ENCODE measurements at regions not wholly inside any gene's neighbourhood (a gene's known extent, or its start where the extent isn't known, plus 50 kb on each side); places are given as distances from the start of the nearest gene placed in this dataset.

- intact Hi-C loops (cut with micrococcal nuclease) = no loop called here
- Histone ChIP-seq H3K4me3 (ENCODE audit: low read length) (no peak overlapping the region), H3K4me1 (ENCODE audit: control insufficient read depth in 2 of 2, insufficient read depth in 2 of 2, low read length in 2 of 2) (no peaks in the 10 kb centered on the region), H3K27me3 (ENCODE audit: control insufficient read depth in 2 of 2, insufficient read depth in 2 of 2, low read length in 2 of 2) (no peaks in the 10 kb centered on the region), H3K36me3 (ENCODE audit: control insufficient read depth in 2 of 3, insufficient read depth in 3 of 3, low read length in 3 of 3) (no peaks in the 10 kb centered on the region), H3K9me3 (ENCODE audit: control insufficient read depth in 2 of 3, low read length in 3 of 3) (no peaks in the 10 kb centered on the region), H3K27ac (ENCODE audit: low read depth, low read length) (no peak overlapping the region)
- Mint-ChIP-seq H3K9me3 (peaks cover 0 to 13% (median 1%) of the 10 kb centered on the region in 11 donors), H3K4me3 (no peak overlapping the region), H3K36me3 (no peaks in the 10 kb centered on the region), H3K27ac (no peak overlapping the region), H3K27me3 (peaks cover 0 to 15% (median 8%) of the 10 kb centered on the region in 5 donors), H3K4me1 (no peaks in the 10 kb centered on the region)
- CTCF ChIA-PET = no interaction called here
- DNase-seq (no peak), ATAC-seq (no peak)
- POLR2A ChIA-PET = no interaction called here
Observed at GRCh38 chr20:56173438-56173837, 75.1 kb upstream of the MC3R start.

DNA sequence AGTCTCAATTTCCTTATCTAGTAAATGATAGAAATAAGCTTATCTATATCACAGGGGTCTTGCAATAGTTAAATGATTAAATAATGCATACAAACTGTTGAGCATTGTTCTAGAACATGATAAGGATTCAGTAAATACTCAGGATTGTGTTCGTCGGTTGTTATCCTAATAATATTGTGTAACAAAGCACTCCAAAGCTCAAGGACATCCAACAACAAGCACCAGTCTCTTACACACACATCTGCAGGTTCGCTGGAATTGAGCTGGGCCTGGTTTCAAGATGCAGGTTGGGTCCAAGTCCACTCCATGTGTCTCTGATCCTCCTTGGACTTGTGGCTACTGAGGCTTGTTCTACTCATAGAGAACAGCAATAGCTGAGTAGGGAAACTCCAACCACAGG, 74.1 kb upstream of the MC3R start:
- no peaks in the 10 kb centered on the region for H3K4me1 Mint-ChIP-seq
- POLR2A ChIA-PET = no interaction called here
- Histone ChIP-seq H3K36me3 (ENCODE audit: control insufficient read depth in 2 of 3, insufficient read depth in 3 of 3, low read length in 3 of 3) (no peaks in the 10 kb centered on the region), H3K4me1 (ENCODE audit: control insufficient read depth in 2 of 2, insufficient read depth in 2 of 2, low read length in 2 of 2) (no peaks in the 10 kb centered on the region), H3K27ac (ENCODE audit: low read depth, low read length) (no peak overlapping the region), H3K9me3 (ENCODE audit: control insufficient read depth in 2 of 3, low read length in 3 of 3) (no peaks in the 10 kb centered on the region), H3K27me3 (ENCODE audit: control insufficient read depth in 2 of 2, insufficient read depth in 2 of 2, low read length in 2 of 2) (no peaks in the 10 kb centered on the region), H3K4me3 (ENCODE audit: low read length) (no peak overlapping the region)
- no peaks in the 10 kb centered on the region for H3K36me3 Mint-ChIP-seq
- DNase-seq (no peak), ATAC-seq (no peak)
- H3K27me3 Mint-ChIP-seq = peaks cover 0 to 15% (median 7%) of the 10 kb centered on the region in 5 donors
- no peak overlapping the region for H3K27ac Mint-ChIP-seq
- H3K4me3 Mint-ChIP-seq = no peak overlapping the region
- intact Hi-C loops (cut with micrococcal nuclease) = no loop called here
- CTCF ChIA-PET = no interaction called here
- H3K9me3 Mint-ChIP-seq = peaks cover 0 to 13% (median 1%) of the 10 kb centered on the region in 11 donors

GRCh38 chr20:56175884-56176283, 72.6 kb upstream of the MC3R start:
- Mint-ChIP-seq H3K27ac (no peak overlapping the region), H3K9me3 (peaks cover 0 to 13% (median 1%) of the 10 kb centered on the region in 11 donors), H3K36me3 (no peaks in the 10 kb centered on the region), H3K4me3 (no peak overlapping the region), H3K27me3 (peaks cover 0 to 23% (median 4%) of the 10 kb centered on the region in 5 donors), H3K4me1 (no peaks in the 10 kb centered on the region)
- DNase-seq (no peak), ATAC-seq (no peak)
- Histone ChIP-seq H3K4me3 (ENCODE audit: low read length) (no peak overlapping the region), H3K9me3 (ENCODE audit: control insufficient read depth in 2 of 3, low read length in 3 of 3) (no peaks in the 10 kb centered on the region), H3K4me1 (ENCODE audit: control insufficient read depth in 2 of 2, insufficient read depth in 2 of 2, low read length in 2 of 2) (no peaks in the 10 kb centered on the region), H3K27me3 (ENCODE audit: control insufficient read depth in 2 of 2, insufficient read depth in 2 of 2, low read length in 2 of 2) (no peaks in the 10 kb centered on the region), H3K36me3 (ENCODE audit: control insufficient read depth in 2 of 3, insufficient read depth in 3 of 3, low read length in 3 of 3) (no peaks in the 10 kb centered on the region), H3K27ac (ENCODE audit: low read depth, low read length) (no peak overlapping the region)
- intact Hi-C loops (cut with micrococcal nuclease) = no loop called here
- CTCF ChIA-PET = no interaction called here
- POLR2A ChIA-PET = no interaction called here

DNA sequence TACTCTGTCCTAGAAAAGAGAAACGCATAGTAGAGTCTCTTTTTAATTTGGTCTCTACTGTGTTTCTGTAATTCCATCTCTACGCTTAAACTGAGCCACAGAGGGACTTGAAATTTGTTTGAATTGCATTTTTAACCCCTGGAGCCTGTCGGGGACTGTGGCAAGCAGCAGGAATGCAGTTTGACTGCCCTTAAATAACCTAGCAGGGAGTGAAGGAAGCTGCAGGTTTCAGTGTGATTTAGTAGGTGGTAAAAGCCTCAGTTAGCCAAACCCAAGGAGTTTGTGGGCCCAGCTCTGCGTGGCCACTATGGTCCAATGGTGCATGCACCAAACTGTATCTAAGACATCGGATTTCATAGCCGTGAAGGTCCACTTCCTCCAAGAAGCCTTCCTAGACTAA, 70.3 kb upstream of the MC3R start:
- no peaks in the 10 kb centered on the region for H3K36me3 Mint-ChIP-seq
- intact Hi-C loops (cut with micrococcal nuclease) = no loop called here
- Histone ChIP-seq H3K9me3 (ENCODE audit: control insufficient read depth in 2 of 3, low read length in 3 of 3) (no peaks in the 10 kb centered on the region), H3K36me3 (ENCODE audit: control insufficient read depth in 2 of 3, insufficient read depth in 3 of 3, low read length in 3 of 3) (no peaks in the 10 kb centered on the region), H3K27ac (ENCODE audit: low read depth, low read length) (no peak overlapping the region), H3K27me3 (ENCODE audit: control insufficient read depth in 2 of 2, insufficient read depth in 2 of 2, low read length in 2 of 2) (no peaks in the 10 kb centered on the region), H3K4me1 (ENCODE audit: control insufficient read depth in 2 of 2, insufficient read depth in 2 of 2, low read length in 2 of 2) (no peaks in the 10 kb centered on the region), H3K4me3 (ENCODE audit: low read length) (no peak overlapping the region)
- H3K27ac Mint-ChIP-seq = no peak overlapping the region
- no peak for ATAC-seq
- peaks cover 0 to 23% (median 4%) of the 10 kb centered on the region in 5 donors for H3K27me3 Mint-ChIP-seq
- DNase-seq = no peak
- no peaks in the 10 kb centered on the region for H3K4me1 Mint-ChIP-seq
- peaks cover 0 to 10% (median 1%) of the 10 kb centered on the region in 11 donors for H3K9me3 Mint-ChIP-seq
- H3K4me3 Mint-ChIP-seq = no peak overlapping the region
- ChIA-PET CTCF (no interaction called here), POLR2A (no interaction called here)

DNA sequence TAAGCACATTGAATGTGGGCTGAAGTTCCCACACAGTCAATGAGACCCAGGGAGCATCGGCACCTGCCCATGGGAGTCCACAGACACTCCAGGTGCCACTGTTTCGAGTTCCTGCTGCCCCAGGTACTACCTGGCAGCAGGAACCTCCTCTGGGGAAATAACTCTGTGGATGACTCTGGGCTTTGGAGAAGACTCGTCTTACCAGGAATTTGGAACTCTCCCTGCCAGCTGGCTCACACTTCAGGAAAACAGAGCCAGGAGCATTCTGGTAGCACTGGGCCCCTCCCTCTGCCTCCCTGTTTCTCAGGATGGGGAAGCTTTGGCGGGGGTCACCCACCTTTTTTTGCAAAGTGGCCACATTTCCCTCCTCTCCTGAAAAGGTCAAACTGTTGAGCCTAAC, 69.5 kb upstream of the MC3R start:
- H3K9me3 ChIP-seq (ENCODE audit: control insufficient read depth in 2 of 3, low read length in 3 of 3) = no peaks in the 10 kb centered on the region
- ChIA-PET POLR2A (no interaction called here), CTCF (no interaction called here)
- H3K4me1 ChIP-seq (ENCODE audit: control insufficient read depth in 2 of 2, insufficient read depth in 2 of 2, low read length in 2 of 2) = no peaks in the 10 kb centered on the region
- Mint-ChIP-seq H3K4me3 (no peak overlapping the region), H3K9me3 (peaks cover 0 to 5% (median 1%) of the 10 kb centered on the region in 11 donors), H3K27me3 (peaks cover 0 to 17% (median 4%) of the 10 kb centered on the region in 5 donors), H3K27ac (no peak overlapping the region), H3K36me3 (no peaks in the 10 kb centered on the region), H3K4me1 (no peaks in the 10 kb centered on the region)
- H3K4me3 ChIP-seq (ENCODE audit: low read length) = no peak overlapping the region
- no peak for ATAC-seq
- H3K27ac ChIP-seq (ENCODE audit: low read depth, low read length) = no peak overlapping the region
- intact Hi-C loops (cut with micrococcal nuclease) = no loop called here
- no peak for DNase-seq
- no peaks in the 10 kb centered on the region for H3K27me3 ChIP-seq (ENCODE audit: control insufficient read depth in 2 of 2, insufficient read depth in 2 of 2, low read length in 2 of 2)
- no peaks in the 10 kb centered on the region for H3K36me3 ChIP-seq (ENCODE audit: control insufficient read depth in 2 of 3, insufficient read depth in 3 of 3, low read length in 3 of 3)

DNA sequence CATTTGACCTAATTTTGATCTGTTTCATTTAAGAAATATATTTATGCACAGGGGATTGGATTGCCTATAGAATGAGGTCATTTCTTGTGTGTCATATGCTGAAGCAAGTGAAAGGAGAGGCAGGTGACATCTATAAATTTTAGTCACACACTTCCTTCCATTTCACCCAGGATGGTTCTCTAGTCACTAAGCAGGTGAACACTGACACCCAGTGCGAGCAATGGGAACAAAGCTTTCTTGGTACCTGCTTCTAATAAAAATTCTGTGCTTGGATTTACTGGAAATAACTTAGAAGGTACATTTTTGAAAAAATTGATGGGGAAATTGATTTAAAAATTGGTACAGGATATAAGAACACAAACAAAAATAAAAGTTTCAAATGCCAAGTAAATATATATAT, 66.9 kb upstream of the MC3R start:
- Mint-ChIP-seq H3K27ac (no peak overlapping the region), H3K9me3 (peaks cover 0 to 7% (median 0%) of the 10 kb centered on the region in 11 donors), H3K36me3 (no peaks in the 10 kb centered on the region), H3K4me1 (no peaks in the 10 kb centered on the region), H3K27me3 (peaks cover 0 to 17% (median 4%) of the 10 kb centered on the region in 5 donors), H3K4me3 (no peak overlapping the region)
- POLR2A ChIA-PET = no interaction called here
- Histone ChIP-seq H3K27me3 (ENCODE audit: control insufficient read depth in 2 of 2, insufficient read depth in 2 of 2, low read length in 2 of 2) (no peaks in the 10 kb centered on the region), H3K4me3 (ENCODE audit: low read length) (no peak overlapping the region), H3K27ac (ENCODE audit: low read depth, low read length) (no peak overlapping the region), H3K4me1 (ENCODE audit: control insufficient read depth in 2 of 2, insufficient read depth in 2 of 2, low read length in 2 of 2) (no peaks in the 10 kb centered on the region), H3K36me3 (ENCODE audit: control insufficient read depth in 2 of 3, insufficient read depth in 3 of 3, low read length in 3 of 3) (no peaks in the 10 kb centered on the region), H3K9me3 (ENCODE audit: control insufficient read depth in 2 of 3, low read length in 3 of 3) (no peaks in the 10 kb centered on the region)
- CTCF ChIA-PET = no interaction called here
- intact Hi-C loops (cut with micrococcal nuclease) = no loop called here
- no peak for DNase-seq
- no peak for ATAC-seq

- H3K4me1 ChIP-seq (ENCODE audit: control insufficient read depth in 2 of 2, insufficient read depth in 2 of 2, low read length in 2 of 2) = no peaks in the 10 kb centered on the region
- H3K36me3 ChIP-seq (ENCODE audit: control insufficient read depth in 2 of 3, insufficient read depth in 3 of 3, low read length in 3 of 3) = no peaks in the 10 kb centered on the region
- Mint-ChIP-seq H3K27ac (no peak overlapping the region), H3K9me3 (peaks cover 0 to 6% (median 0%) of the 10 kb centered on the region in 11 donors), H3K27me3 (peaks cover 0 to 13% (median 0%) of the 10 kb centered on the region in 5 donors), H3K4me1 (no peaks in the 10 kb centered on the region), H3K4me3 (no peak overlapping the region), H3K36me3 (no peaks in the 10 kb centered on the region)
- H3K9me3 ChIP-seq (ENCODE audit: control insufficient read depth in 2 of 3, low read length in 3 of 3) = no peaks in the 10 kb centered on the region
- H3K27ac ChIP-seq (ENCODE audit: low read depth, low read length) = no peak overlapping the region
- ATAC-seq (no peak), DNase-seq (no peak)
- CTCF ChIA-PET = no interaction called here
- intact Hi-C loops (cut with micrococcal nuclease) = loop anchor here in 1 of 2 donors (5.0 kb wide), 1 partner anchor 1160 kb away; no protein-coding TSS in a partner anchor
- POLR2A ChIA-PET = no interaction called here
- no peak overlapping the region for H3K4me3 ChIP-seq (ENCODE audit: low read length)
- no peaks in the 10 kb centered on the region for H3K27me3 ChIP-seq (ENCODE audit: control insufficient read depth in 2 of 2, insufficient read depth in 2 of 2, low read length in 2 of 2)
Observed at GRCh38 chr20:56187534-56188165, 60.9 kb upstream of the MC3R start.
